GM18508 (cell line): ENCODE measurements at regions not wholly inside any gene's neighbourhood (a gene's known extent, or its start where the extent isn't known, plus 50 kb on each side); places are given as distances from the start of the nearest gene placed in this dataset.
"Not testable (repeated sequence)": the region's sequence is repeated elsewhere in the genome, so short reads cannot be mapped to it uniquely, and the experiment has no call there.

Source experiments
- ATAC-seq: cut with Tn5 transposase; IDR thresholded peaks from one replicate; pipeline ENCODE4 v1.9.1; 2021; ENCODE audit warnings: moderate number of reproducible peaks; ENCODE audit not compliant: insufficient read depth, unreplicated experiment

- ATAC-seq: no peak
These were observed 147.7 kb downstream of the COG6 start for GRCh38 chr13:39803156-39803555.

GRCh38 chr13:39803851-39804250, 148.4 kb downstream of the COG6 start:
- ATAC-seq: no peak

GRCh38 chr13:39804332-39805210, 149.1 kb downstream of the COG6 start:
- ATAC-seq: no peak

- ATAC-seq: no peak
These were observed 154.0 kb downstream of the COG6 start for GRCh38 chr13:39809466-39809865.

- no peak for ATAC-seq
These were observed 154.8 kb downstream of the COG6 start for GRCh38 chr13:39810091-39810877.

GRCh38 chr13:39811051-39811450, 155.6 kb downstream of the COG6 start:
- ATAC-seq: no peak

GRCh38 chr13:39811696-39812095, 156.2 kb downstream of the COG6 start:
- ATAC-seq: no peak

GRCh38 chr13:39815345-39816111, 160.1 kb downstream of the COG6 start:
- ATAC-seq: no peak

- no peak for ATAC-seq
These were observed 161.5 kb downstream of the COG6 start for GRCh38 chr13:39816936-39817335.

GRCh38 chr13:39818953-39819352, 163.5 kb downstream of the COG6 start:
- ATAC-seq: no peak

- no peak for ATAC-seq
These were observed 165.1 kb downstream of the COG6 start for GRCh38 chr13:39820606-39821005.

- peak; percentile 70 for ATAC-seq
These were observed 166.5 kb downstream of the COG6 start for GRCh38 chr13:39821977-39822376.

- no peak for ATAC-seq
These were observed 167.0 kb downstream of the COG6 start for GRCh38 chr13:39822437-39822836.

- no peak for ATAC-seq
These were observed 167.7 kb downstream of the COG6 start for GRCh38 chr13:39823063-39823713.

GRCh38 chr13:39825886-39826285, 170.4 kb downstream of the COG6 start:
- ATAC-seq: no peak

GRCh38 chr13:39835253-39835652, 179.8 kb downstream of the COG6 start:
- ATAC-seq: no peak

GRCh38 chr13:39836038-39836437, 180.6 kb downstream of the COG6 start:
- ATAC-seq: no peak

- not testable (repeated sequence) for ATAC-seq
These were observed 182.4 kb downstream of the COG6 start for GRCh38 chr13:39837866-39838265.

- no peak for ATAC-seq
These were observed 184.7 kb downstream of the COG6 start for GRCh38 chr13:39840201-39840600.

- no peak for ATAC-seq
These were observed 191.9 kb downstream of the COG6 start for GRCh38 chr13:39847336-39847735.
